Mesodermal cell (in vitro differentiated cells): ENCODE measurements at regions not wholly inside any gene's neighbourhood (a gene's known extent, or its start where the extent isn't known, plus 50 kb on each side); places are given as distances from the start of the nearest gene placed in this dataset.

ENCODE experiments used
- H3K27ac ChIP-seq: 2 replicates; pipeline ENCODE4 v1.7.0; 2013; ENCODE audit warnings: mild to moderate bottlenecking, low read depth, low read length, moderate library complexity; ENCODE audit not compliant: severe bottlenecking
- H3K36me3 ChIP-seq: 2 replicates; pipeline ENCODE4 v1.7.1; 2013; ENCODE audit warnings: mild to moderate bottlenecking, low read length, moderate library complexity; ENCODE audit not compliant: control insufficient read depth, insufficient read depth
- H3K4me1 ChIP-seq: one replicate; pipeline ENCODE4 v1.7.1; 2013; ENCODE audit warnings: mild to moderate bottlenecking, low read length; ENCODE audit not compliant: insufficient read depth, control insufficient read depth, poor library complexity, severe bottlenecking
- H3K4me3 ChIP-seq: 2 replicates; pipeline ENCODE4 v1.7.0; 2013; ENCODE audit warnings: low read length, control low read depth, mild to moderate bottlenecking; ENCODE audit not compliant: insufficient read depth, poor library complexity, severe bottlenecking; ENCODE audit errors: extremely low read depth
- H3K9me3 ChIP-seq: 2 replicates; pipeline ENCODE4 v1.7.1; 2013; ENCODE audit warnings: mild to moderate bottlenecking, low read length, moderate library complexity; ENCODE audit not compliant: control insufficient read depth
- WGBS, 2 experiments: methylation state at CpG; one replicate each; pipeline ENCODE4 v1.1.5; 2013; ENCODE audit warnings: missing lambda C conversion rate in 2 of 2; ENCODE audit not compliant: insufficient coverage in 2 of 2; 5-methylcytosine and 5-hydroxymethylcytosine counted together

DNA sequence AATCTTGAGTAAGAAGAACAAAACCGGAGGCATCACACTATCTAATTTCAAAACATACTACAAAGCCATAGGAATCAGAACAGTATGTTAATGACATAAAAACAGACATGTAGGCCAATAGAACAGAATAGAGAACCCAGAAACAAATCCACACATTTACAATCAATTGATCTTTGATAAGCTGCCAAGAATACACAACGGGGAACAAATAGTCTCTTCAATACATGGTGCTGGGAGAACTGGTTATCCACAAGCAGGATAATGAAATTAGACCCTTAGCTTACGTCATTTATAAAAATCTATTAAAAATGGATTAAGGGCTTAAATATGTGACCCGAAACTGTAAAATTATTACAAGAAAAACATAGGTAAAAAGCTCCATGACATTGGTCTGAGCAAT is 417.7 kb downstream of the INSC start:
- Histone ChIP-seq H3K9me3 (peaks cover 7% of the 10 kb centered on the region), H3K36me3 (no peaks in the 10 kb centered on the region), H3K4me3 (no peak overlapping the region), H3K27ac (no peak overlapping the region), H3K4me1 (no peaks in the 10 kb centered on the region)
- WGBS, 2 experiments: no CpG with 5 or more reads among the region's 4 CpGs

DNA sequence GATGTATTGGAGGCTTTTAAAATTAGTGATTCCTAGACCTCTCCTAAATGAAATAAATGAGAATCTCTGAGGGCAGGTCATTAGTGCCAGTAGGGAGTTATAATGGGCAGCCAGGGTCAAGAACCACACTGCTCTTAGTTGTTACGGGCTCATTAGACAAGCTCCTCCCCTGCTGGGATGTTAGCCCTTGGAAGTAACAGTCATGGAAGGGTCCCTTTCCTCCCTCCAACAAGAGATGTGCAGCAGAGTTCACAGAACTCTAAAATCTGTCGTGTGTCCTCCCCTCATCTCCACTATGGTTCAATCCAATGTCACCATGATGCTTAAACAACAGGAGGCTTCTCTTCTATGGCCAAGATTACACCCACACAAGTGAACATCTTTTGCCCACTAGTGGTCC is 419.5 kb downstream of the INSC start:
- Histone ChIP-seq H3K4me3 (no peak overlapping the region), H3K27ac (no peak overlapping the region), H3K36me3 (no peaks in the 10 kb centered on the region), H3K4me1 (no peaks in the 10 kb centered on the region), H3K9me3 (peaks cover 4% of the 10 kb centered on the region)
- WGBS, 2 experiments: 100% methylated on average over 2 of the region's 2 CpGs

DNA sequence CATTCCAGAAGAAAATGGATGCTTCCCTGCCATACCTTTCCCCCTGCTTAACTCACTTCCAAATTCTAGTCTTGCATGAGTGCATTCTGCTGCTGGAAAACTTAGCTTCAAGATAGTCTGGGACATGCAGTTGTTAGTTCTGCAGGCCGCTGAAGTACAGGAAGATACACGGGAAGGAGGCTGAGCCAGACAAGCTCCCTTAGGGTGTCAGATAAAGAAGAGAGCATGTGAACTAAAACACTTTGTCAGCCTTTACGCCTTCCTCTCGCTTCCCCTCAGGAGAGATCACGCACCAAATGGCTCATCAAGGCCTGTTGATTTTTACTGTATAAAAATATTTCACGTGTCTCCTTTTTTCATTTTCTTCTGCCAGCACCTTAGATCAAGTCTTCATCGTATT is 420.7 kb downstream of the INSC start:
- Histone ChIP-seq H3K4me1 (no peaks in the 10 kb centered on the region), H3K36me3 (no peaks in the 10 kb centered on the region), H3K27ac (no peak overlapping the region), H3K9me3 (peaks cover 4% of the 10 kb centered on the region), H3K4me3 (no peak overlapping the region)
- WGBS, 2 experiments: 92 to 93% methylated on average over 5 to 7 of the region's 7 CpGs

DNA sequence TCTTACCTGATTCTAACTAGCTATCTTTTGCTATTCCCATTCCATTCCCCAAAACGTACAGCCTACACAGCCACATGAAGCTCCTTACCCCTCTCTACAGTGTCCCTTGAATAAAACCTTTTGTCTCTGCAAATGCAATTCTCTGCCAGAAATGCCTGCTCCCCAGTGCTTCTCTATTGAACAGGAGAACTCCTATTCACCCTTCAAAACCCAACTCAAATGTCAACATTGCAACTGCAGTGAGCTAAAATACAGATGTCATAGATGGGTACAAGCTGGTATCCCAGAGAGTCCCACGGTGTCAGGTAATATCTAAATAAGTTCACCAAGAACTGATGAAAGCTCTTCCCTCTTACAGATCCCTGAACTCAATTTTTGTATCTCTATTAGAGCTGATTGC is 421.7 kb downstream of the INSC start:
- H3K9me3 ChIP-seq: peaks cover 4% of the 10 kb centered on the region
- no peaks in the 10 kb centered on the region for H3K4me1 ChIP-seq
- no peaks in the 10 kb centered on the region for H3K36me3 ChIP-seq
- no peak overlapping the region for H3K4me3 ChIP-seq
- H3K27ac ChIP-seq: no peak overlapping the region
- WGBS, 2 experiments: 29% methylated on average over 1 of the region's 2 CpGs; no CpG with 5 or more reads in 1 of the 2 experiments

DNA sequence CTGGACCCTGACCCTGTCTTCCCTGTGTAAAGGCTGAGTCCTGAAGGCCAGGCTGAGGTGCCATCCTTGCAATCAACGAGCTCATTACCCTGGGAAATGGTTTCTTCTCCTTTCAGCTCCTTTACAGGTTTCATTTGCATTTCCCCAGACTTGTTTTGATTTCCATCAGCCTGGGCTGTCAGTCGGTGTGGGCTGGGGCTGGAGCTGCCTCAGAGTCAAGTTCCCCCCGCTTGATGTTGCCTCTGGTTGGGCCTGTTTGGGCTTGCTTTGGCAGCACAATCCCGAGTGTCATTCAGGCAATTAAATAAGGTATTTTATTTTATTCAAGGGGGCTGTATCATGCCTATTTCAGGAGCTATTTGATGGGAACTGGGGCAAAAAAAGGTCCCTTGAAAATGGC is 424.9 kb downstream of the INSC start:
- Histone ChIP-seq H3K9me3 (no peaks in the 10 kb centered on the region), H3K36me3 (no peaks in the 10 kb centered on the region), H3K27ac (no peak overlapping the region), H3K4me1 (no peaks in the 10 kb centered on the region), H3K4me3 (no peak overlapping the region)
- 55 to 80% methylated on average over 2 to 4 of the region's 4 CpGs for whole genome bisulfite sequencing, 2 experiments

DNA sequence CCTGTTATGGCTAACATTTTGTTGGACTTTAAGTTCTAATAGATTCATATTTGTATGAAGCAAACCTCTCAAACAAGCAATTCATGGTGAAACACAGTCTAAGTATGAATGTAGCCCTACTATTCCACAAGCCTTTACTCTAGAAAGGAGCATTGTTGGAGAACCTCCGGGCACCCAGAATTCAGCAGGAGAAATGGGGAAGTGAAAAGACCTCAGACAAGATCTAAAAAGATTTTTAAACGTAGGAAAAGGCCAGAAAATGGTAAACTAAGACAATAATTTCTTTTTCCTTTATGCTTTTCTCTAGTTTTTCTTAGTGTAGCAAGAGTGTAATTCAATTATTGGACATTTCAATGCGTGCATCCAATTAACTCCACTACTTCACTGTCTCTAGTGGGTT is 426.4 kb downstream of the INSC start:
- no peak overlapping the region for H3K4me3 ChIP-seq
- H3K4me1 ChIP-seq: no peaks in the 10 kb centered on the region
- H3K36me3 ChIP-seq: no peaks in the 10 kb centered on the region
- no peak overlapping the region for H3K27ac ChIP-seq
- no peaks in the 10 kb centered on the region for H3K9me3 ChIP-seq
- WGBS, 2 experiments: 80% methylated on average over 1 of the region's 3 CpGs; no CpG with 5 or more reads in 1 of the 2 experiments

DNA sequence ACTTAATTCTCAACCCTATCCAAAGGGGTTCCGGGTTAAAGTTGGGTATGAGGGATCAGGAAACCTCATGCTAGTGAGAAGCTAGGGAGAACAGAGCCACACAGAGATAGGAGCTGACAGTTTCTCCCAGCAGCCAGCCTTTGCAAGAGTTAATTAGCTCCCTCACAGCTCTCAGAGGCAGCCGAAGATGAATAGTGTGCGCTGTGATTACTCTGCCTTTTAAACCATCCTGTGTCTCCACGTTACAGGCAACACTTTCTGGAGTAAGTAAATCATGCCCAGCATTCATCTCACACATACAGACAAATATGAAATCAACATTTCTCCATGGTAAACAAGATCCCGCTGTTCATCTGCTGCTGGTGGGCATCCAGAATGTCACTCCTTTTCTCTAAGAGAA is 429.6 kb downstream of the INSC start:
- no peaks in the 10 kb centered on the region for H3K4me1 ChIP-seq
- H3K36me3 ChIP-seq: no peaks in the 10 kb centered on the region
- 77 to 96% methylated on average over 3 of the region's 5 CpGs for WGBS, 2 experiments
- H3K4me3 ChIP-seq: no peak overlapping the region
- H3K27ac ChIP-seq: no peak overlapping the region
- no peaks in the 10 kb centered on the region for H3K9me3 ChIP-seq

DNA sequence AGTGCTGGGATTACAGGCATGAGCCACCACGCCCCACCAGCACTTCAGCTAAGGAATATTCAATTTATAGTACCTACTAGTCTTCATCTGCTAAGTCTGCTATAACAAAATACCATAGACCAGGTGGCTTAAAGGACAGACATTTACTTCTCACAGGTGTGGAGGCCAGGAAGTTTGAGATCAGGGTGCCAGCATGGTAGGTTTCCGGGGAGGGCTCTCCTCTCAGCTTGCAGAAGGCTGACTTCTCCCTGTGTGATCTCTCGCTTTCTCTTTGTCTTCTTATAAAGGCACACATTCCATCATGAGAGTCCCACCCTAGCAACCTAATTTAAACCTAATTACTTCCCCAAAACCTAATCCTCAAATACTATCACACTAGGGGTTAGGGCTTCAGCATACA is 433.0 kb downstream of the INSC start:
- H3K4me1 ChIP-seq: no peaks in the 10 kb centered on the region
- H3K9me3 ChIP-seq: no peaks in the 10 kb centered on the region
- no peak overlapping the region for H3K4me3 ChIP-seq
- 51 to 72% methylated on average over 3 of the region's 3 CpGs for WGBS, 2 experiments
- no peaks in the 10 kb centered on the region for H3K36me3 ChIP-seq
- H3K27ac ChIP-seq: no peak overlapping the region

DNA sequence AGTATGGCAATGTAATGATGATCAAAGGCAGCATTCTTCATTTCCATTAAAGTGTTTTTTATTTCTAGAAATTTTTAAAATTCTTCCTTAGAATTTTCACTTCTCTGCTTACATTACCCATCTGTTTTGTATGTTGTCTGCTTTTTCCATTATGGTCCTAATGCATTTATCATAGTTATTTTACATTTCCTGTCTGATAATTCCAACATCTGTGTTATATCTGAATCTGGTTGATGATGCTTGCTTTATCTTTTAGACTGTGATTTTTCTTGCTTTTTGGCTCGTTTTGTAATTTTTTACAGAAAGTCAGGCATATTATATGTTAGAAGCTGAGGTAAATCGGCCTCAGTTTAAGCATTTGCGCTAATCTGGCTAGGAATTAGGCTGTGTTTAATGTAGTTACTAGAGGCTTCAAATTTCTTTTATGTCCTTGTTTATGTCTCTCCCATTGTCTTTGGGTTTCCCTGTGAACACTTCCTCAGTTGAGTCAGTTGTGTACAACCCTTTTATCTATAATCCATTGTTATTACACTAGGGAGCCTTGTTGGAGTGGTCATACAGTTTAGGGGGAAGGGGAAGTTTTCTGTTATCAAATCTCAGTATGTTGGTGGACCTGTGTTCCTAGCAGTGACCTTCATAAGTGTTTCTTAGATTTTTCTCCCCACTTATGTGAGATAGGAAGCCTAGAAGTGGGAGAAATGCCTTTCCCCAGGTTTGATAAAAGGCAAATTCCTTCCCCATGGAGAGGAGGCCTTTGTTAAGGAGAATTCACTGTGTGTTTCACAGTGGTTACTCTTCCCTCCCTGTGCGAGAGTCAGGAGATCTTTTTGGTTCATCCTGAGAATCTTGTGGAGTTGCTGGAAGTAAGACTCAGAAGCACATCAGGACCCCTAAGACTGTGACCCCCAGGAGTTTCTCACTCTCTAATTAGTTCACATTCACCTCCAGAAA is 437.5 kb downstream of the INSC start:
- Histone ChIP-seq H3K27ac (peak overlapping the region; percentile 62), H3K36me3 (no peaks in the 10 kb centered on the region), H3K9me3 (no peaks in the 10 kb centered on the region), H3K4me1 (no peaks in the 10 kb centered on the region), H3K4me3 (no peak overlapping the region)
- 43 to 83% methylated on average over 1 of the region's 4 CpGs for WGBS, 2 experiments

DNA sequence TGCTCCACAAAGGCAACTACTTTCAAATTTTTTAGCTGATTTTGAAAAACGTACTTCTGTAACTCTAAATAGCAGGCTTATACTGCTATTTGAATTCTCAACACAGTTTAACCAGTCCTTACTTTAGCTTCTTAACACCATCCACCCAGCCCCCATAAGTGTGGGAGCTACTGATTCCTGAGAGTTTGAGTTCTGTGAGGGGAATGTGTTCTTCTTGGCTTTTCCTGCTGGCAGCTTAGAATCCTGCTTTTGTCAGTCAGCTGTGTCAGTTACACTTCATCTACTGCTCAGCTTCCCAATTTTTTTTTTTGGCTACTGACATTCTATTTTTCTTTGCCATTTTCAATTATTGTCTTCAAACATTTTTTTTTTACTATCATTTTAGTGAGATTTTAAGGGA is 440.4 kb downstream of the INSC start:
- no peaks in the 10 kb centered on the region for H3K9me3 ChIP-seq
- H3K36me3 ChIP-seq: no peaks in the 10 kb centered on the region
- no peak overlapping the region for H3K4me3 ChIP-seq
- 33 to 50% methylated on average over 1 of the region's 1 CpG for WGBS, 2 experiments
- no peak overlapping the region for H3K27ac ChIP-seq
- no peaks in the 10 kb centered on the region for H3K4me1 ChIP-seq
